GM03348 (cell line): ENCODE measurements at regions not wholly inside any gene's neighbourhood (a gene's known extent, or its start where the extent isn't known, plus 50 kb on each side); places are given as distances from the start of the nearest gene placed in this dataset.
"Not testable (repeated sequence)": the region's sequence is repeated elsewhere in the genome, so short reads cannot be mapped to it uniquely, and the experiment has no call there.

Experiments
- DNase-seq: peaks from one replicate; pipeline ENCODE4 v3.0.0; 2012; ENCODE audit warnings: low spot score

GRCh38 chr6:3672339-3672738, 79.2 kb downstream of the PXDC1 start:
- not testable (repeated sequence) for DNase-seq

- no peak for DNase-seq
These were observed 80.1 kb downstream of the PXDC1 start for GRCh38 chr6:3671382-3671781.

- no peak for DNase-seq
These were observed 81.2 kb downstream of the PXDC1 start for GRCh38 chr6:3670356-3670755.

GRCh38 chr6:3669916-3670315, 81.6 kb downstream of the PXDC1 start:
- no peak for DNase-seq

GRCh38 chr6:3665608-3666007, 85.9 kb downstream of the PXDC1 start:
- DNase-seq, result no peak

GRCh38 chr6:3664625-3665041, 86.9 kb downstream of the PXDC1 start:
- no peak for DNase-seq

GRCh38 chr6:3663811-3664210, 87.7 kb downstream of the PXDC1 start:
- no peak for DNase-seq

- no peak for DNase-seq
These were observed 88.4 kb downstream of the PXDC1 start for GRCh38 chr6:3663081-3663480.

- no peak for DNase-seq
These were observed 90.1 kb downstream of the PXDC1 start for GRCh38 chr6:3661390-3661789.

GRCh38 chr6:3660473-3660872, 91.0 kb downstream of the PXDC1 start:
- DNase-seq, result no peak

GRCh38 chr6:3659748-3660147, 91.8 kb downstream of the PXDC1 start:
- no peak for DNase-seq

- no peak for DNase-seq
These were observed 95.4 kb downstream of the PXDC1 start for GRCh38 chr6:3656076-3656475.

- no peak for DNase-seq
These were observed 96.6 kb downstream of the PXDC1 start for GRCh38 chr6:3654898-3655297.

GRCh38 chr6:3654436-3654835, 97.1 kb downstream of the PXDC1 start:
- no peak for DNase-seq

- no peak for DNase-seq
These were observed 97.9 kb downstream of the PXDC1 start for GRCh38 chr6:3653528-3654070.

- no peak for DNase-seq
These were observed 99.7 kb downstream of the PXDC1 start for GRCh38 chr6:3651698-3652229.

GRCh38 chr6:3650959-3651697, 100.4 kb downstream of the PXDC1 start:
- DNase-seq, result no peak

GRCh38 chr6:3650076-3650958, 101.2 kb downstream of the PXDC1 start:
- no peak for DNase-seq

GRCh38 chr6:3648724-3649123, 102.8 kb downstream of the PXDC1 start:
- no peak for DNase-seq

- DNase-seq, result no peak
These were observed 104.7 kb downstream of the PXDC1 start for GRCh38 chr6:3646616-3647362.

- no peak for DNase-seq
These were observed 106.8 kb downstream of the PXDC1 start for GRCh38 chr6:3644739-3645012.
